Skeletal muscle tissue (tissue), 3 donors: ENCODE measurements at regions not wholly inside any gene's neighbourhood (a gene's known extent, or its start where the extent isn't known, plus 50 kb on each side); places are given as distances from the start of the nearest gene placed in this dataset.

ENCODE experiments used
- H3K27ac ChIP-seq: one replicate; pipeline ENCODE4 v1.7.0; 2013; ENCODE audit warnings: mild to moderate bottlenecking, low read depth, low read length, inconsistent platforms
- H3K27me3 ChIP-seq, 3 donors: one replicate each; pipeline ENCODE4 v1.7.0; 2013; ENCODE audit warnings: low read length in 3 of 3; ENCODE audit not compliant: control insufficient read depth in 3 of 3, insufficient read depth in 3 of 3
- H3K36me3 ChIP-seq, 3 donors: one replicate each; pipeline ENCODE4 v1.7.0; 2013; ENCODE audit warnings: low read length in 3 of 3; ENCODE audit not compliant: control insufficient read depth in 3 of 3, insufficient read depth in 3 of 3
- H3K4me1 ChIP-seq, 3 donors: one replicate each; pipeline ENCODE4 v1.7.0; 2013; ENCODE audit warnings: low read length in 3 of 3, mild to moderate bottlenecking in 3 of 3; ENCODE audit not compliant: control insufficient read depth in 3 of 3, insufficient read depth in 3 of 3
- H3K4me3 ChIP-seq, 3 donors: one replicate each; pipeline ENCODE4 v1.7.0; 2013; ENCODE audit warnings: low read length in 3 of 3
- H3K9ac ChIP-seq, 3 donors: one replicate each; pipeline ENCODE4 v1.7.0; 2013; ENCODE audit warnings: low read length in 3 of 3, mild to moderate bottlenecking in 3 of 3, moderate library complexity in 2 of 3, low read depth in 1 of 3
- H3K9me3 ChIP-seq, 3 donors: one replicate each; pipeline ENCODE4 v1.7.0; 2013; ENCODE audit warnings: low read length in 3 of 3; ENCODE audit not compliant: control insufficient read depth in 3 of 3
- donor health status: Osteomylitis.

DNA sequence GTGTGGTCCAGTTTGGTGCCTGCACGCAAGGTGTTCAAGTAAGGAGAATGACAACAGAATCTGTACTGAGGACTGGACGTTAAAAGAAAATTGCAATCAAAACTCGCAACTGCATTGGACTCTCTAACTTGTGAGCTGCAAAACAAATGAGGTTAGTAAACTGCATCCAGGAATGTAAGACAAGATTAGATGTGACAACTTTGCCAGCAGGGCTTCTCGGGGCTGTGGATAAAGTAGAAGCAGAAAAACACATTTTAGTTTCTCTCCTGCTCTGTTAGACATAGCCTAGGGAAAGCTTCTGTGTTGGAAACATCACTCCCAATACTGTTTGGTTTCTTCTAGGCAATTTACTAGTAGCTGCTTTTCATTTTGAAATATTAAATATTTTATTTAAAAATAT lies 338.2 kb upstream of the NAV3 start:
- peaks cover 0 to 3% (median 0%) of the 10 kb centered on the region in 3 donors for H3K4me1 ChIP-seq
- no peaks in the 10 kb centered on the region for H3K27me3 ChIP-seq
- H3K27ac ChIP-seq = no peak overlapping the region
- no peak overlapping the region for H3K9ac ChIP-seq
- no peak overlapping the region for H3K4me3 ChIP-seq
- H3K9me3 ChIP-seq = no peaks in the 10 kb centered on the region
- H3K36me3 ChIP-seq = no peaks in the 10 kb centered on the region

- Histone ChIP-seq H3K9ac (no peak overlapping the region), H3K4me3 (no peak overlapping the region), H3K9me3 (no peaks in the 10 kb centered on the region), H3K36me3 (no peaks in the 10 kb centered on the region), H3K27me3 (no peaks in the 10 kb centered on the region), H3K4me1 (peaks cover 0 to 3% (median 0%) of the 10 kb centered on the region in 3 donors), H3K27ac (no peak overlapping the region)
These were observed 341.2 kb upstream of the NAV3 start for GRCh38 chr12:77489331-77489970.

- Histone ChIP-seq H3K27me3 (no peaks in the 10 kb centered on the region), H3K4me1 (no peaks in the 10 kb centered on the region), H3K9me3 (no peaks in the 10 kb centered on the region), H3K9ac (no peak overlapping the region), H3K4me3 (no peak overlapping the region), H3K36me3 (no peaks in the 10 kb centered on the region), H3K27ac (no peak overlapping the region)
These were observed 342.6 kb upstream of the NAV3 start for GRCh38 chr12:77488041-77488620.

GRCh38 chr12:77486872-77487271 lies 343.8 kb upstream of the NAV3 start:
- H3K27ac ChIP-seq = no peak overlapping the region
- H3K9ac ChIP-seq = no peak overlapping the region
- H3K4me3 ChIP-seq = no peak overlapping the region
- no peaks in the 10 kb centered on the region for H3K27me3 ChIP-seq
- no peaks in the 10 kb centered on the region for H3K9me3 ChIP-seq
- no peaks in the 10 kb centered on the region for H3K36me3 ChIP-seq
- H3K4me1 ChIP-seq = no peaks in the 10 kb centered on the region

DNA sequence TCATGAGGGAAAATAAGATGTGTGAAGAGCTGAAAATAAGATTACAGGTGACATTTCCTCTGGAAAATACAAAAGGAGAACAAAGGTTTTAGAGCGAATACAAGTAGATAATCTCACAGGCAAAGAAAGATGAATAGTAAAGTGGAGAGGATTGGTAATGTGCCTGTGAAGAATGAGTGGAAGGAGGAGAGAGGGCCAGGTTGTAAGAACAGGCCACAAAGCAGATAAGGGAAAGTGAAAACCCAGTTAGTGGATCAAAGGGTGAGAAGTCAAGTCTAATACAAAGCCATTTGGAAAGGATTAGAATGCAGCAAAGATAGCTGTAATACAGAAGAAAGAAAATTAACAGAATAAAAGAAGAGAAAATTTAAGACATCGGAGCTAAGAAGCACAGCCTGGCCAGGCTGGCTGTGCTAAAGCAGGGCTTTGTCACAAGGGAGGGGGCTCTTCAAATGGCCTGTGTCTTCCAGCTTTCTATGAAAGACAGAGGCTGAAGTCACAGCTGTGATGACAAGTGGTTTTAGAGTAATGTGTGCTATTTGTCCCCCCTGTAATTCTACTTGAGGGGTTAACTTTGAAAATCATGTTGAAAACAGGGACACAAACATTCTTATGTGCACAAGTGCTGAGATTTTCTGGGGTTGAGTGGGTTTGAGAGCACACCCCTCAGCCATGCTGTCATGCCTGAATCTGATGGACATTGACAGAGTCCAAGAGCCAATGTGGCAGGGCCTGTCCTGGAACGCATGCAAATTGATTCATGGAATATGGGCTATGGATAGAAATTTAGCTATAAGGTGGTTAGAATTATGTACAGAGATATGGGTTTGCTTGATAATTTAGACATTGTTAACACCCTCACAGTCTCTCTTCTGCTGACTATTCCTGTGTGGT lies 344.5 kb upstream of the NAV3 start:
- Histone ChIP-seq H3K27ac (no peak overlapping the region), H3K4me3 (no peak overlapping the region), H3K9ac (no peak overlapping the region), H3K27me3 (no peaks in the 10 kb centered on the region), H3K4me1 (no peaks in the 10 kb centered on the region), H3K36me3 (no peaks in the 10 kb centered on the region), H3K9me3 (no peaks in the 10 kb centered on the region)

DNA sequence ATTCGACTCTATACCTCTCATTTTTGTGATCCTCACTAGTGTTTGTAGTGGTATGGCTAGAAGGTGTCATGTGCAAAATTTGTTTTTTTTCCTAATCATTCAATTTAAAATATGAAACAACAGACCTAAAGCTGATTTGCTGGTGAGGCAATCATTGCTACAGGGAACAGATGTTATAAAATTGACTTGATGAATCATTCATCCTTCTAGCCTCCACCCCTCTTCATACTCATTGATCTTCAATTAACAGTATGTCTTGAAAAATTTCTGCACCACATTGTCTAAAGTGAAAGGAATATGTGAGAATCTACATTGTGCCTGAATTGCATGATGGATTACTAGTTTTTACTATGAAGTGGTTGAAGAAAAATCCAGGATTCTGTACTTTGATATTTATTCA lies 349.0 kb upstream of the NAV3 start:
- no peaks in the 10 kb centered on the region for H3K9me3 ChIP-seq
- no peak overlapping the region for H3K4me3 ChIP-seq
- no peak overlapping the region for H3K9ac ChIP-seq
- H3K4me1 ChIP-seq = no peaks in the 10 kb centered on the region
- H3K36me3 ChIP-seq = no peaks in the 10 kb centered on the region
- no peak overlapping the region for H3K27ac ChIP-seq
- H3K27me3 ChIP-seq = no peaks in the 10 kb centered on the region

DNA sequence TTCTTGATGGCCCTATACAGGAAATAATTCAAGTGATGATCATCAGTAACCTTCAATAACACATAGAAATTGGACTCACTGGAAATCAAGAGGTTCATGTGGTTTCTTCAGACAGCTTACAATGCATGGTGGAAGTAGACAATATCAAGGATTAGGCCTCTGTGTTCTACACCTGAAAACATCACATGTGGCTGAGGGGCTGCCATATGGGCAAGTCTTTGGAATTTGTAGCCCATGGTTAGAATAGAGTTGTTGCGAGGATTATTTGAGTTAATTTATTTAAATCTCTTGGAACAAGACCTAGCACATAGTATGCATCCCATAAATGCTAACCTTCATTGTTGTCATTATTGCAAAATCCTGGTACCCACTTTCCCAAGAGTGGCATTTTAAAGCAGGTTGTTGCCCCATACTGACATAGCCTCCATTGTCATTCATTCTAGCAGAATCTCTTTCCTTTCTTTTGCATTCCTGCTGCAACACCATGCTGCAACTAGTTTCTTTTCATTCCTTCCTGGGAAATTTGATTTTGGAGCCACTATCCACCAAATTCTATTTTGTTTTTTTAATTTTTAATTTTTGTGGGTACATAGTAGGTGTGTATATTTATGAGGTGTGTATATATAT lies 352.7 kb upstream of the NAV3 start:
- H3K36me3 ChIP-seq = no peaks in the 10 kb centered on the region
- H3K4me3 ChIP-seq = no peak overlapping the region
- no peaks in the 10 kb centered on the region for H3K4me1 ChIP-seq
- no peak overlapping the region for H3K27ac ChIP-seq
- no peak overlapping the region for H3K9ac ChIP-seq
- H3K9me3 ChIP-seq = no peaks in the 10 kb centered on the region
- no peaks in the 10 kb centered on the region for H3K27me3 ChIP-seq

GRCh38 chr12:77471801-77472200 lies 358.9 kb upstream of the NAV3 start:
- Histone ChIP-seq H3K27me3 (no peaks in the 10 kb centered on the region), H3K9me3 (no peaks in the 10 kb centered on the region), H3K4me3 (no peak overlapping the region), H3K9ac (no peak overlapping the region), H3K36me3 (no peaks in the 10 kb centered on the region), H3K4me1 (no peaks in the 10 kb centered on the region), H3K27ac (no peak overlapping the region)

DNA sequence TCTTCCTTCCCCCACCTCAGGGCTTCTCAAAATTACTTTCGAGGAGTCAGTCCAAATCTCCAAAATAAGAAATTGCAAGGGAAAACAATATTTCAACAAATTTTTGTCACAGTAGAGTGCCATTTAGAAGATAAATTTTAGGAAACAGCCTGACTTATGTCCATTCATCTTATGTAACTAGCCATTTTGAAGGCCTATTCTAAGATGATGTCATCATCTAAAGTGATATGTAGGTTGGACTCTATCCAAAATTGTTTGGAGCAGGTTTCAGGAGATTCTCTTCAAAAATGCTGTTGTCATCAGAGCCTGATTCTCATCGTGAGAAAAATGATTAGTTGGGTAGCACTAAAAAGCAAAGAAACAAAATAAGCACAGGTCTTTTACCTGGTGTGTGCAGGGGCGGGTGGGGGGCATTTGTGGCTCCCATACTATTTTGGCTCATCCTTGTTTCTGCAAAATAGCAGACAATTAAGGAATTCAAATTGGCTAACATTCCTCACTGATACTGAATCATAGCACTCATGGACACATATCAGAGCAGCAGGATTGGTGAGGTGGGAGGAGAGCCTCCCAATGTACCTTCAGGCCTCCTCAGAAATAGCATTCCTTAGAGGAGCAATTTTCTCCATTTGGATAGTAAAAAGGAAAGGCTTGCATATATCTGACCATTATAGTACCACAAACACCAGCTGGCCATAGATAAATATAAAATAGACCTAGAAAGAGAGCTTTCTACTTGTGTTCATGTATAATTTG lies 360.9 kb upstream of the NAV3 start:
- Histone ChIP-seq H3K27ac (no peak overlapping the region), H3K36me3 (no peaks in the 10 kb centered on the region), H3K9ac (no peak overlapping the region), H3K9me3 (no peaks in the 10 kb centered on the region), H3K4me3 (no peak overlapping the region), H3K4me1 (no peaks in the 10 kb centered on the region), H3K27me3 (no peaks in the 10 kb centered on the region)
